ENCODE measurements at regions not wholly inside any gene's neighbourhood (a gene's known extent, or its start where the extent isn't known, plus 50 kb on each side); places are given as distances from the start of the nearest gene placed in this dataset.

DNA sequence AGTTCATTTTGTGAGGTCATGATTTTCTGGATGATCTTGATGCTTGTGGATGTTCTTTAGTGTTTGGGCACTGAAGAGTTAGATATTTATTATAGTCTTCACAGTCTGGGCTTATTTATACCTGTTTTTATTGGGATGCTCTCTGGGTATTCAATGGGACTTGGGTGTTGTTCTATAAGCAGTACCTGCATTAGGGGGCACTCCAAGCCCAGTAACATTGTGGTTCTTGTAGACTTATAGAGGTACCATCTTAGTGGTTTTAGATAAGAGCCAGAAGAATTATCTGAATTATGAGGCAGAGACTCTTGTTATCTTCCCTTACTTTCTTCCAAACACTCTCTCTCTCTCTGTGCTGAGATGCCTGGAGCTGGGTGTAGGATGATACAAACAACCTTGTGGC lies 470.0 kb downstream of the PIK3C3 start:
- no peaks in the 10 kb centered on the region for H3K4me1 ChIP-seq (ENCODE audit: control insufficient read depth, insufficient read depth, low read length)
- no peaks in the 10 kb centered on the region for H3K9me3 ChIP-seq (replicated peaks; ENCODE audit: control insufficient read depth, low read depth, low read length)
- no peak overlapping the region for H3K4me3 ChIP-seq (ENCODE audit: low read length)
- H3K27ac ChIP-seq (ENCODE audit: low read length), result no peak overlapping the region
- no peaks in the 10 kb centered on the region for H3K36me3 ChIP-seq (ENCODE audit: control insufficient read depth, insufficient read depth, low read length)
- no peaks in the 10 kb centered on the region for H3K27me3 ChIP-seq (ENCODE audit: control insufficient read depth, insufficient read depth, low read length)
- DNase-seq, result no peak

GRCh38 chr18:42426496-42427015 lies 471.5 kb downstream of the PIK3C3 start:
- WGBS (ENCODE audit: insufficient coverage), result 63% methylated on average over 1 of the region's 2 CpGs
- no peaks in the 10 kb centered on the region for H3K36me3 ChIP-seq (ENCODE audit: control insufficient read depth, insufficient read depth, low read length)
- H3K27ac ChIP-seq (ENCODE audit: low read length), result no peak overlapping the region
- no peaks in the 10 kb centered on the region for H3K4me1 ChIP-seq (ENCODE audit: control insufficient read depth, insufficient read depth, low read length)
- H3K9me3 ChIP-seq (replicated peaks; ENCODE audit: control insufficient read depth, low read depth, low read length), result no peaks in the 10 kb centered on the region
- no peak overlapping the region for H3K4me3 ChIP-seq (ENCODE audit: low read length)
- H3K27me3 ChIP-seq (ENCODE audit: control insufficient read depth, insufficient read depth, low read length), result no peaks in the 10 kb centered on the region
- DNase-seq, result no peak

DNA sequence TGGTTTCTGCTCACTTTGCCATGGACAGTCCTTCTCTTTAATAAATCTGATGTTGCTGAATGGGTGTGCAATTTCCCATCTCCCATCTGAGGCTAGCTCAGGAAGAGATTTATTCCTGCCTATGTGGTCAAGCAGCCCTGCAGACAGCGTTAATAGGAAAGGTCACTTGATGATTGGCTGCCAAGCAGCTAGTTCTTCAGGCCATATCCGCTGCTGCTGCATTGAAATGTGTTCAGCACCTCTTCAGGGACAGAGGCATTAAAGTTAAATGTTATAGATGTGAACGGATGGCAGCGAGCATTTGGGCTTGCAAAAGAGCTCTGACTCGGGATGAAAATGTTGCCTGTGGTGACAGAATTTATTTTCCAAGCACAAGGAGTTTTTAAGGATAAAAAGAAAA lies 474.2 kb downstream of the PIK3C3 start:
- WGBS (ENCODE audit: insufficient coverage), result 19% methylated on average over 4 of the region's 5 CpGs
- no peaks in the 10 kb centered on the region for H3K27me3 ChIP-seq (ENCODE audit: control insufficient read depth, insufficient read depth, low read length)
- peak; percentile 7 for DNase-seq

DNA sequence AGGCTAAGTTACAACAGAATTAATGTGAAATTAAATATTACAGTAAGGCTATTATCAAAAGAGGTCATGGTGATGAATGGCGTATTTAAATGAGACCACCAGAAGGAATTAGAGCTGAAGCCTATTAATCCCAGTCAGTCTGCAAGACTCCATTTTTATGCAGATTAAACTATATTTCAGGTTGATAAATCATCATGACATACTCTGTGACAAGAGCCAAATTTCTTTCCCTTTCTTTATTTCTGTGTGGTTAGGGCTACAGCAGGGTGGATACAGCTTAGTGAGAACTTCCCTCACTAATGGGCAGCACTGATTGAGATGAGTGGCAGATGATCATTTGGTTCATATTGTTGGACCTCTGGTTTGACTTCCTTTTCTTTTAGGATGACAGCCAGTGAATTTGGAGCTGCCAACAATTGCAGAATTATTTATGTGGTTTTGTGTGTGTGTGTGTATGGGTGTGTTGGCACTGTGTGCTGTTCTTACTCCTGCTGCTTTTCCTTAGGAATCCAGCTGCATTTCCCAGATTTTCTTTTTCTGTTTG lies 481.3 kb downstream of the PIK3C3 start:
- Histone ChIP-seq H3K9me3 (replicated peaks; ENCODE audit: control insufficient read depth, low read depth, low read length) (no peaks in the 10 kb centered on the region), H3K27me3 (ENCODE audit: control insufficient read depth, insufficient read depth, low read length) (no peaks in the 10 kb centered on the region), H3K4me3 (ENCODE audit: low read length) (no peak overlapping the region), H3K4me1 (ENCODE audit: control insufficient read depth, insufficient read depth, low read length) (peaks cover 2% of the 10 kb centered on the region), H3K27ac (ENCODE audit: low read length) (no peak overlapping the region), H3K36me3 (ENCODE audit: control insufficient read depth, insufficient read depth, low read length) (no peaks in the 10 kb centered on the region)
- DNase-seq, result peak; percentile 27
- WGBS (ENCODE audit: insufficient coverage), result no CpG with 5 or more reads among the region's 1 CpG

More for the DNA sequence above, 474.2 kb downstream of the PIK3C3 start:
- Histone ChIP-seq H3K36me3 (ENCODE audit: control insufficient read depth, insufficient read depth, low read length) (no peaks in the 10 kb centered on the region), H3K4me1 (ENCODE audit: control insufficient read depth, insufficient read depth, low read length) (no peaks in the 10 kb centered on the region), H3K4me3 (ENCODE audit: low read length) (no peak overlapping the region), H3K27ac (ENCODE audit: low read length) (no peak overlapping the region), H3K9me3 (replicated peaks; ENCODE audit: control insufficient read depth, low read depth, low read length) (no peaks in the 10 kb centered on the region)

DNA sequence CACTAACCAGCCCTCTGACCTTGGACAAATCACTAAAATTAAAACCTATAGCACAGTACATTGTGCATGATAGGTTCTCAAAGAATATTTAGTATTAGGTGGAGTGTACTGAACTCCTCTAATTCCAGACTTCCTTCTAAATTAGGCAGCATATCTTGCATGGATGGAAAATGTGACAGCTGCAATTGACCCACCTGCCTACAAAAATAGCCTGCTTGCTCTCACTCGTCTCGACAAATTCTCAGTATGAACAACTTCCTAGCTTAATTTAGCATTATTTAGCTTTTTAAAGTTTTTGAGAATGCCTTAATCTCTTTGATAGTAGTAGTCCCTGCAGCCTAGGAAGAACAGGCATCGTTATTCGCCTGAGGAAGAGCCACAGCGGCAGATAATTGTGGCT lies 482.0 kb downstream of the PIK3C3 start:
- DNase-seq, result peak; percentile 14
- no peaks in the 10 kb centered on the region for H3K36me3 ChIP-seq (ENCODE audit: control insufficient read depth, insufficient read depth, low read length)
- no peak overlapping the region for H3K27ac ChIP-seq (ENCODE audit: low read length)
- no peaks in the 10 kb centered on the region for H3K9me3 ChIP-seq (replicated peaks; ENCODE audit: control insufficient read depth, low read depth, low read length)
- no peaks in the 10 kb centered on the region for H3K27me3 ChIP-seq (ENCODE audit: control insufficient read depth, insufficient read depth, low read length)
- H3K4me3 ChIP-seq (ENCODE audit: low read length), result no peak overlapping the region
- WGBS (ENCODE audit: insufficient coverage), result no CpG with 5 or more reads among the region's 5 CpGs
- H3K4me1 ChIP-seq (ENCODE audit: control insufficient read depth, insufficient read depth, low read length), result peaks cover 2% of the 10 kb centered on the region

- WGBS (ENCODE audit: insufficient coverage), result 94% methylated on average over 2 of the region's 2 CpGs
- H3K4me1 ChIP-seq (ENCODE audit: control insufficient read depth, insufficient read depth, low read length), result peaks cover 2% of the 10 kb centered on the region
- DNase-seq, result peak; percentile 5
Measured at GRCh38 chr18:42437646-42438045, 482.6 kb downstream of the PIK3C3 start.

GRCh38 chr18:42442656-42443055 lies 487.6 kb downstream of the PIK3C3 start:
- peaks cover 8% of the 10 kb centered on the region for H3K9me3 ChIP-seq (replicated peaks; ENCODE audit: control insufficient read depth, low read depth, low read length)
- WGBS (ENCODE audit: insufficient coverage), result 87% methylated on average over 3 of the region's 3 CpGs
- no peak overlapping the region for H3K4me3 ChIP-seq (ENCODE audit: low read length)
- H3K27ac ChIP-seq (ENCODE audit: low read length), result no peak overlapping the region
- H3K27me3 ChIP-seq (ENCODE audit: control insufficient read depth, insufficient read depth, low read length), result no peaks in the 10 kb centered on the region
- H3K4me1 ChIP-seq (ENCODE audit: control insufficient read depth, insufficient read depth, low read length), result no peaks in the 10 kb centered on the region
- no peaks in the 10 kb centered on the region for H3K36me3 ChIP-seq (ENCODE audit: control insufficient read depth, insufficient read depth, low read length)
- DNase-seq, result no peak

More at GRCh38 chr18:42437646-42438045, 482.6 kb downstream of the PIK3C3 start:
- Histone ChIP-seq H3K27me3 (ENCODE audit: control insufficient read depth, insufficient read depth, low read length) (no peaks in the 10 kb centered on the region), H3K4me3 (ENCODE audit: low read length) (no peak overlapping the region), H3K9me3 (replicated peaks; ENCODE audit: control insufficient read depth, low read depth, low read length) (no peaks in the 10 kb centered on the region), H3K36me3 (ENCODE audit: control insufficient read depth, insufficient read depth, low read length) (no peaks in the 10 kb centered on the region), H3K27ac (ENCODE audit: low read length) (no peak overlapping the region)

DNA sequence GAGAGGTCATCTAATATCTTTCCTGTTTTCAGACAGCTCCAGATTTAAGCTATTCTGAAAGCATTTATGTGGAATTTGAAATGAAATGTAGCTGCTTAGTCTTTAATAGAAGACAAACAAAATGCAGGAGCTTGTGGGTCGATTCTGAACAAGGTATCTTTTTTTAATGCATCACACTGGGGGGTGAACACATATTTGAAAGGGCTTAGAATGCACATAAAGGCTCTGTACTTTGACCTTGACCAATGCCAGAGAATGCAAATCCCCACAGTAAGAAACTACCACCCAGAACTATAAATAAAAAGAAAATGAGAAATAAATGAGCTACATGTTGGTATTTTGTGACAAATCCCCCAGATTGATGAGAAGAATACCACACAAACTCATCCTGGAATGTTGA lies 489.3 kb downstream of the PIK3C3 start:
- no peak overlapping the region for H3K27ac ChIP-seq (ENCODE audit: low read length)
- H3K4me1 ChIP-seq (ENCODE audit: control insufficient read depth, insufficient read depth, low read length), result no peaks in the 10 kb centered on the region
- H3K27me3 ChIP-seq (ENCODE audit: control insufficient read depth, insufficient read depth, low read length), result no peaks in the 10 kb centered on the region
- H3K9me3 ChIP-seq (replicated peaks; ENCODE audit: control insufficient read depth, low read depth, low read length), result peaks cover 14% of the 10 kb centered on the region
- H3K36me3 ChIP-seq (ENCODE audit: control insufficient read depth, insufficient read depth, low read length), result no peaks in the 10 kb centered on the region
- DNase-seq, result no peak
- WGBS (ENCODE audit: insufficient coverage), result no CpG with 5 or more reads among the region's 1 CpG
- no peak overlapping the region for H3K4me3 ChIP-seq (ENCODE audit: low read length)

DNA sequence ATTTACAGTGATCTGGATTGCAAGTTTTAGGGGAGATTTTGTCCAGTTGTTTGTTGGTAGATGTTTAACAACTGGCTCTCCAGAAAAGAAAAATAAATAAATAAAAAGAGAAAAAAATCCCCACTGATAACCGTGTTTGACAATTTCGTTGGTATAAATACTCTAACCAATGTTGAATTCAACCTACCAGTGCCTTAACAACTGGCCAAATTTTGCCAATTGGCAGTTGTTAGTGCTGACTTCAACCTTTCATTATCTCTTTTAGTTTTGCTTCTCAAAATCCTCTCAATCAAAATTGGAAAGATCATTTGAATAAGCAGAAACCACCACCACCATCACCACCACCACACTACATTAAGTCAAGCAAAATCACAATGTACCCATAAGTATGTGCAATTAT lies 490.3 kb downstream of the PIK3C3 start:
- Histone ChIP-seq H3K36me3 (ENCODE audit: control insufficient read depth, insufficient read depth, low read length) (no peaks in the 10 kb centered on the region), H3K4me3 (ENCODE audit: low read length) (no peak overlapping the region), H3K4me1 (ENCODE audit: control insufficient read depth, insufficient read depth, low read length) (no peaks in the 10 kb centered on the region), H3K27me3 (ENCODE audit: control insufficient read depth, insufficient read depth, low read length) (no peaks in the 10 kb centered on the region), H3K9me3 (replicated peaks; ENCODE audit: control insufficient read depth, low read depth, low read length) (peaks cover 14% of the 10 kb centered on the region), H3K27ac (ENCODE audit: low read length) (no peak overlapping the region)
- no CpG with 5 or more reads among the region's 2 CpGs for WGBS (ENCODE audit: insufficient coverage)
- DNase-seq, result no peak

GRCh38 chr18:42446195-42446594 lies 491.2 kb downstream of the PIK3C3 start:
- Histone ChIP-seq H3K27ac (ENCODE audit: low read length) (no peak overlapping the region), H3K9me3 (replicated peaks; ENCODE audit: control insufficient read depth, low read depth, low read length) (peaks cover 14% of the 10 kb centered on the region), H3K4me3 (ENCODE audit: low read length) (no peak overlapping the region), H3K36me3 (ENCODE audit: control insufficient read depth, insufficient read depth, low read length) (no peaks in the 10 kb centered on the region), H3K4me1 (ENCODE audit: control insufficient read depth, insufficient read depth, low read length) (no peaks in the 10 kb centered on the region), H3K27me3 (ENCODE audit: control insufficient read depth, insufficient read depth, low read length) (no peaks in the 10 kb centered on the region)
- DNase-seq, result no peak

DNA sequence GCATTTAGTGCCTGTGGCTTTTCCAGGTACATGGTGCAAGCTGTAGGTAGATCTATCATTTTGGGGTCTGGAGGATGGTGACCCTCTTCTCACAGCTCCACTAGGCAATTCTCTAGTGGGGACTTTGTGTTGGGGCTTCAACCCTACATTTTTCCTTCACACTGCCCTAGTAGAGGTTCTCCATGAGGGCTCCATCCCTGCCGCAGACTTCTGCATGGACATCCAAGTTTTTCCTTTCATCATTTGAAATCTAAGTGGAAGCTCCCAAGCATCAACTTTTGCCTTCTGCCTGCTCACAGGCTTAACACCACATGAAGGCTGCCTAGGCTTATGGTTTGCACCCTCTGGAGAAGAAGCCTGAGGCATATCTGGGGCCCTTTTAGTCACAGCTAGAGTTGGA lies 492.7 kb downstream of the PIK3C3 start:
- no peaks in the 10 kb centered on the region for H3K27me3 ChIP-seq (ENCODE audit: control insufficient read depth, insufficient read depth, low read length)
- DNase-seq, result no peak
- H3K9me3 ChIP-seq (replicated peaks; ENCODE audit: control insufficient read depth, low read depth, low read length), result peaks cover 14% of the 10 kb centered on the region
- 100% methylated on average over 1 of the region's 1 CpG for WGBS (ENCODE audit: insufficient coverage)
- no peaks in the 10 kb centered on the region for H3K4me1 ChIP-seq (ENCODE audit: control insufficient read depth, insufficient read depth, low read length)
- no peak overlapping the region for H3K4me3 ChIP-seq (ENCODE audit: low read length)
- H3K36me3 ChIP-seq (ENCODE audit: control insufficient read depth, insufficient read depth, low read length), result no peaks in the 10 kb centered on the region
- H3K27ac ChIP-seq (ENCODE audit: low read length), result no peak overlapping the region

Data from muscle of leg (tissue), 3 donors.